Tongue (tissue), 1 donor: ENCODE measurements at regions not wholly inside any gene's neighbourhood (a gene's known extent, or its start where the extent isn't known, plus 50 kb on each side); places are given as distances from the start of the nearest gene placed in this dataset.

Source experiments
- DNase-seq: peaks from one replicate; pipeline ENCODE4 v3.0.0-alpha.2; 2015

DNA sequence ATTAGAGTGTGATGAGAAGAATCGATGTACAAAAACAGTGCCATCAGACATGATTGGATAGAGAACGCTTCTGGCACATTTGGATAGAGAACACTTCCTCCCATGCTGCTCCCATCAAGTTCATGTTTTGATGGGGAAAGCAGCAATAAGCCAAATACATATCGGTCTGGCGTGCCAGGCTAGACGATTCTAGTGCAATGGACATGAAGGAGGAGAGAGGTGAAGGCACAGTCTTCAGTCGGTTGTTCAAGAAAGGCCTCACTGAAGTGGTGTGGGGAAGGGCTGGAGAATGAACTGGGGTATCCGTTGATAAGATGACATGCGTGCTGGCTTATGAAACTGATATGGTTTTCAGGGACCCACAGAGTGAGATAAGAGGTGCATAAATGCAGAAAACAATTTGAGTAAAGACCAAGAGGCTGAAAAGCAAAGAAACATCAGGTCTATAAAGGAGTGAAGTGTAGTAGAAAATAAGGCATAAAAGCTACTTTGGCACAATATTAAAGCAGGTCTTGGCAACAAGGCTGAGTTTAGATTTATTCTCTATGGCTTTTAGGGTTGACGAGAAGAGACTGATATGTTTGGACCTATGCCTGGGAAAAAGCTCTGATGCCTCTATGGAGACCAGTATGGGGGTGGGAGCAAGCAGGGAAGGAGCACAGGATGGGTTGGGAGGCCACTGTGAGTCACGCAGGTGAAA lies 117.6 kb upstream of the PIEZO2 start:
- peak; percentile 49 for DNase-seq

DNA sequence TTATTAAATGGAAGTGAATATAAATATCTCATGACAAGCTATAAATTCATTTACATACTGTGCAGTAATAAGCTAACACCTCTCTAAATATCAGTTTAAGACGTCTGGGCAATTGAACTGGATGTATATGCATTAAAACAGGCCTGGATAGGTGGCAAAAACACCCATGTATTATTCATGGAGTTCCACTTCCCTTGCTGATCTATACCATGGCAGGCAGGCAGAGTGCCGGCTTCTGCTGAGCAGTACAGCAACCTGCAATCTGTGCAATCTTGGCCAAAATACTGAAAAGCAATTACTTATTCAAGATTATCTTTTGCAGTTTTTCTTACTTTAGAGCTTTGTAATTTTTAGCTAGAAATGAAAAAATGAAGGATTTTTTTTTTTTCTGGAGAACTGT lies 112.1 kb upstream of the PIEZO2 start:
- DNase-seq = no peak

DNA sequence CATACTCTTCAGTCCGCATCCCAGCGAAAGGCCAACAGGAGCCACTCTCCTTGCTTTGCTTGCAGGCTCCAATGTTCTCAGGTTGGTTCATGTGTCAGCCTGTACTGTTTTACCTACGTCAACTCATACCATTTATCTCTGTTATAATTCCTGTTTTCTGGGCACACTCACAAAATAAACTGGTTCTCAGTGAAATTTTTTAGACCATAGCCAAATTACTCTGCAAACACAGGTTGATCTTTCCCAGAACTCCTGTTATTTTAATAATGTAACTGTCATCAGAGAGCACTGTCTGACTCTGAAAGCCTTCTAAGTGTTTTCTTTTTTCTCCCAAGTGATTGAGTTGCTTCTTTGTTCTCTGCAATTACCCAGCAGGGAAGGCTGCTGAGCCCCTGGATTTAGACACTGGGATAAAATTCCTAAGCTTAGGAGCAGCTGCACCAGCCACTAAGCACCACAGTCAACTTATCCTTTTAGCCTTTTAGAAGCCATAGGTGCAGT lies 111.6 kb upstream of the PIEZO2 start:
- DNase-seq = peak; percentile 82

DNA sequence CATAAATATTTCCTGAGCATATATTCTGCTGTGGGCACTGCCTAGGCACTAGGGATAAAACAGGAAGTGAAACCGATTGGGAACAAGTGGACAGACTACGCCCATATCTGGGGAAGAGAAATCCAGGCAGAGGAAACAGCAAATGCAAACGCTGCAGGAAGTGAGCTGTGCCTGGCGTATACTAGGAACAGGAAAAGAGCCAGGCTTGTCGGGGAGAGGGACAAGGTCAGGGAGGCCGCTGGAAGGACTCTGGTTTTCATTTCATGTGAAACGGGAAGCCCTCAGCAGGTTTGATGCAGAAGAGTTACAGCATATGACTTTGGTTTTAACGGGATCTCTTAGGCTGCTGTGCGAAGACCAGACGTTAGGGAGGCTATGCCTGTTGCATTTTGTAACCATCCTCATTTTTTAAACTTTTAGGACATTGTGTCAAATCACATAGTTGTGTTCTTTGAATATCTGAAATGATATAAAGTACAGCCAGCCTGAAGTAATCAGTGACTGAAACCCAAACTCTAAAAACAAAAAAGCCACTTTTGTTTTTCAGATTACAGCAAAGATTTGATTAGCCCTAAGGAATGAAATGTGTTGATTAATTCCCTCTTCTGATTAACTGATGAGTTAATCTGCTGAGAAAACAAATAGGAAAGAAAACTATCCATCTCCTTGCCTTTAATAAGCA lies 110.2 kb upstream of the PIEZO2 start:
- no peak for DNase-seq

DNA sequence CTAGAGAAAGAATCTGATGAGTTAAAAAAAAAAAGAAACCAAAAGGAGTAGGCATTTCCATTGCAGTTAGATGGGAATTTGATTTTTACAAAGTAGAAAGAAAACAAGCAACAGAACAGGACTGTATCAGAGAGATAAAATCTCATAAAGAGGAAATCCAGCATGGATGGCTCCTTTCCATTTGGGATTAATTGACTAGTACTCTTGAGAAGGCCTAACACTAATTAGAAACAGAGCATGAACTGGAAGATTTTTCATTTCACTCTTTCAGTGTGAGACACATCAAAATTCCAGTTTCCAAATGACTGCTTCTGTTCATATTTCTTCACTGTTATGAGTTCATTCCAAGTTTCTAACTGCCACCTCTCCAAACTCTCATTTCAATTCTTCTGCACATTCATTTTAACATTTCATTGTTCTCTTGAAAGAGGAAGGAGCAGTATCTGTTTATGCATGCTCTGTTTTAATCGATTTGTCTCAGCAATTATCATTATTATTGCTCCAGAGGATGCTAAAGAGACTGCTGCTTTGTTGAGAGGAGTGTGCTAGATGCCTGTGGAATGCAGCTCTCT lies 108.8 kb upstream of the PIEZO2 start:
- DNase-seq = no peak

DNA sequence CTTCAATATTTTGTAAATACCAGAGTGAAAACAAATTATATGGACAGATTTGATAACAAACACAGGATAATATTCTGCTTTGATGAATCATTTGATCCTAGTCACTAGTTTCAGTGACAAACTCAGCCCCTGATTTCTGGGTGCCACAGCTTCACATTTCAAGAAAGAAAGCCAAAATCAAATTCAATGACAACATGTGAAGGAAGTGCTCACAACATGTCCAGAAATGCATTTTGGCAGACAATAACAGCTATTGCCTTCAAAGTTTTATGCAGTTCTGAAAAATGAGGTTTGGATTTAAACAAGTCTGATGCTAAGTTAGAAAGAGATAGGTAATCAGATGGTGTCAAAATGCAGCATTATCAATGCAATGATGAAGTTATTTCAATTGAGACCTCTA lies 106.9 kb upstream of the PIEZO2 start:
- DNase-seq = no peak

DNA sequence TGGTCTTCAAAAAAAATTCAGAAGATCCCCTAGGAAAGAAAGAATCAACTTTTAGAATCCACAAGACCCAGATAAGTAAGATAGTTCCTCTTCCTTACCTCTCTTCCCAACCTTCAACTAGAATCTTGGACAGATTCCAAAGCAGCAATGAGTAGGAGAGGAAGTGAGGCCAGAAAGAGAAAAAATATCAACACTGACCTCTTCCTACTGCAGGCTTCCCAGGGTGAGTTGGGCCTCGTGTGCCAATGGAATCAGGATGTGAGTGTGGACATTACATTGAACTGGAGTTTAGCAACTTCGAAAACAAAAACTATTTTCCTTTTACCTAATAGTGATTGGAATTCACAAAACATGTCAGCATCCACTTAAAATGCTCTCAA lies 102.5 kb upstream of the PIEZO2 start:
- no peak for DNase-seq

DNA sequence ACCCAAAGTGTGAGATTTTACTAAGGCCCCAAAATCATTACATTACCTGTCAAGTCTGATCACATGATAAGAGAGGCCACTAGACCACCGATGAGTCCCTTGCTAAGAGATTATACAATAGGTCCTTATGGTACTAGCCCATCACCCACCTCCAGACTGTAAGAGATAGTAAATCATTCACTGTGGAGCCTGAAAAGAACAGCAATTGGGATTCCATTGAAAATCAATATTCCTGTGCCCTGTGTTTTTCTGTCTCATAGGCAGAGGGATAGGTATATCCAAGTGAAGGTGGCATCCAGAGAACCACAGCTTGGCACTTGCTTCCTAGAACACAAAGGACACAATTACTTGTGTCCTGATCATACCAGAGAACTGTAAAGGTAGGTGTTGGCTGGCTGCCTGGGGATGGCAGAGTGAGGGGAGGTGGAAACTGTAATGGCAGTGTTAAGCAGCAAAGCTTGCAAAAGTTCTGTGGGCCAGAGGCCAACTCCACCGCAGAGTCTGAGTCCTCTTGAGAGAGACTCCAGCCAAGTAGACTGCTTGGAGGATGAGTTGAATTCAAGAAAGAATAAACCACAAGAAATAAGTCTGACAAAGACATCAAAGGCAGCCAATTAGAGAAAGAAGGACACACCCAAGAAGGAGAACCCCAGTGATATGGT lies 102.0 kb upstream of the PIEZO2 start:
- DNase-seq = no peak

DNA sequence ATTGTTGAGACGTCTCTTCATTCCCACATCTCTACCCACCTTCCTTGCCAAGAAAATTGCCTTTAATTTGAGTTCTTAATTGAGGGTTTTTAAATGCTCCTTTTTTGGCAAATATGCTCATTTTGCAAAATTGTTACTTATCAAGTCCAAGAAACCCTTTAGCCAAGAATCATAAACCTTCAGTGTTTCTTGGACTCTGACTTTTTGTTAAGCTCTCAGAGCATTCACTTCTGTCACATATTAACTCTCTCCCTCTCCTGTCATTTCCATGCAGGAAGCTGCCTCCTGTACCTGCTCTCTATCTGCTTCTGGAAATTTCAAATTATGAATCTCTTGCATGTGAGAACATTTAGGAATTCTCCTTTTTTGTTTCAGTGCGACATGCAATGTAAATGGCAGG lies 100.0 kb upstream of the PIEZO2 start:
- no peak for DNase-seq

DNA sequence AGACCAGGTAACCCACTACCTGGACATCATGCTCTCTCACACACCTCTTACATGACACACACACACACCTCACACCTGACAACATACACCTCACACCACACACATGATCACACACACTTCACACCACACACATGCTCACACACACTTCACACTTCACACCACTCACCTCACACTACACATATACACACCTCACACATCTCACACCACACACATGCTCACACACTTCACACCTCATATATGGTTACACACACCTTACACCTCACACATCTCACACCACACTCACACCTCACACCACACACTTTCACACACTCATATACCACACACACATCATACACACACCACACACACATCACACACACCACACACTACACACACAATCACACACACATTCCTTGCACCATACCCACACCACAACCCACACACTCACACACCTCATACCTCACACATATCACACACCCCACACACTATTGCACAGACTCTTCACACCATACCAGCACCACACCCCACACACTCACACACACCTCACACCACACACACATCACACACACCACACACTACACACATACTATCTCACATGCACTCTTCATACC lies 98.1 kb upstream of the PIEZO2 start:
- DNase-seq = no peak

DNA sequence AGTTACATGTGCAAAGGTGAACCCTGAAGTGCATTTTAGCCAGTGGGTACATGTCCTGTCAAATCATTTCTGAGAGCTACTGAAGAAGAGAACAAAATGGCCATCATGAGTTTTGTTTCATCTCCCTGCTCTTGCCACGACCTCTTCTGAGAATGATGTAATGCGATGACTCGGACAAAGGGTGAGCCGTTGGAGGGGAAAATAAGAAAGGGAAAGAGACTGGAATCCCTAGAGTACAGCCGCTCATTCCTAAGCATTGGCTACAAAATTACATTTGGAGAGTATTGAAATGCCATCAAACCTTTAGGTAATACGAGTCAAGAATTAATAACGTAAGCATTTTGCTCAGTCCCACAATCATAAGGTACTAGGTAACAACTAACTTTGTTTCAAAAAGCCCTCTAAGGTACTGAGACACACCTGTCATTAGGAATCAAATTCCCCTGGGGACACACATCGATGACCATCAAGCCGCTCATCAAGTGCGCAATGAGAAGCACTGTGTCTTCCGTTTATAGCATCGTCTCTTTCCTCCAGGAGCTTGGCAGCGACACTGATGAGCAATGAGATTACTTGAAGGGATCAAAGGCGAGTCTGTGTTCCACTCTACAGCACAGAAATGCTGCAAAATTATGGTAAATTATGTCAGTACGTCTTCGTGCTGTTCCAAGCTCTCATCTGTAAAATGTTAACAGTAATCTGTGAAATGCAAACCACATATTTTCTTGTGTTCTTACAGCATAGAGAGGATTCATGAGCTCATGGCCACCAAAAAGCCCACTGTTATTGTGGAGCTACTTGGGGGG lies 97.3 kb upstream of the PIEZO2 start:
- peak; percentile 63 for DNase-seq

DNA sequence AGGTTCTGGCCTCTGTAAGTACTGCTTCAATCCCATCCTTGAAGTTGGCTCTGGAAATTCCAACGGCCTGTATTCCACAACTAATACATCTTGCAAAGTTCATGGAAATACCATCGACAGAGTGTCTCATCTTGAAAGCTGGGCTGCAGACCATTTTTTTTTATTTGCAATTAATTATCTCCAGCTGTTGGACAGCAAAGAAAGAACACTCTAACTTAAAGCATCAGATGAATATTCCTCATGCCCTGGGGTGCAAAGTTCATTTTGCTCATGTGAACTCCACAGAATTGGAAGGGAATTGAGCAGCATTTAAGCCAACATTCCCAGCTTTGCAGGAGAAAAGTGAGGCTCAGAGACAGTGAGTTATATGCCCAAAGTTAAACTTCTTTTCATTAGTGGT lies 96.5 kb upstream of the PIEZO2 start:
- peak; percentile 49 for DNase-seq

DNA sequence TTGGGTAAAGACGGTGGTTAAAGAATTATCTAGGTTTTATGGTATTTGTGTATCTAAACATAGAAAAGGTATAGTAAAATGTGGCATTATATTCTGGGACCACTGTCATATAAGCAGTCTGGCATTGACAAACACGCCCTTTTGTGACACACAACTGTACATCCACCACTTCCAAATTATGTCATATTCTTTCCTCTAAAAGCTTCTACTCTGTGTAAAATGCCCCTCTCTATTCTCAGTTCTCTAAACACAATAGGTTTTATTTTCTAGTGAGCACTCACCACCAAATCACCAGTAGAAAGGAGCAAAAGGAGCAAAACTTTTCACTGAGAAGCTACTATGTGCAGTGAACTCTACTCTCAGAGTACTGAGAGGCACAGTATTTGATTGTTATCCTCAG lies 88.1 kb upstream of the PIEZO2 start:
- no peak for DNase-seq

DNA sequence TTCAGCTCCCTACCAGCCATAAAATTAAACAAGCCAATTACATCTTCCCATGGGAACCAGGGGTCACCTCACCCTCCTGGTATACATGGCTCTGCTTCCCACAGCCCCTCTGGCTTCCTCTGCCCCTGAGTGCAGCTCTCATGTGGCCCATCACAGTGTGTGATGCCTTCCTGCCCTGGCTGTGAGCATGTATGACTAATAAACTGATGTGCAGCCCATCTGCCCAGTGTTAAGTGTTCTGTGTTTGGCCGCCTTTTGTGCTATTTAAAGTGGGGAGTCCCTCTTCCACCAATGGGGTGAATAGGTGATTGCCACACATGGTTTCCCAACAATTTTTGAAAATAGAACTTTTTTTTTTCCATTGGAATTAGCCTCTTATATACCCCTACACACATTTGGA lies 87.7 kb upstream of the PIEZO2 start:
- DNase-seq = no peak

DNA sequence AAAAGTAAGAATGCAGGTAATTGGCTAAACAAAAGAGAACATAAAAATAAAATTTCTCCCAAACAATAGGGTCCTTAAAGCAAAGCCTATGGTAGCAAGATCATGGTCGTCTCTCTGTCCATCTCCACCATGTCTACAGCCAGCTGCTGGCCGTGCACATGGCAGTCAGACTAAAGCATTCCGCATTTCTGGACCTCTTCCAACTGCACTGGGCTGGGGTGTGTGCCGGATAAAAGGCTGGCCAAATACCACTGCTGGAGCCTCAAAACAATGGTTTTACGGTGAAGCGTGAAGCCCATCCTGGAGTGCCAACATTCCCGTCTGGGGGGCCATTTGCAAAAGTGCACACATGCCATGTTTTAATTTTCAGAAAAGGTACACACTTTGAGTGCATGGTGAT lies 74.8 kb upstream of the PIEZO2 start:
- DNase-seq = peak; percentile 43

DNA sequence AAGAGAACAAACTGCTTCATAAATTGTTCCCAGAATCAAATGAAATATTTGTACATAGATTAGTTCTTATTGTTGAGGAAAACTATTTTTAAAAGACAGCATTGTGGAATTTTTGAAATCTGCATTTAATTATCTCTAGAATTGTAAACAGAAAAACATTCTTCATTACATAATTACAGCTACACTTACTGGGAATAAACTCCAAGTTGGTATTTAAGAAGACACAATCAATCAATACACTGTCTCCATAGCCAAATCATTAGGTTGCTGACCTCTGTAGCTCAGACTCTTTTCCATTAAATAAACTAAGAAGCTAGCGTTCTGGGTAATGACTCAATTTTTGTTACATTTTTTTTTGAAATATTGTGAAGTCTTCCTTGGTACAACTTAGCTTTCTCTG lies 70.2 kb upstream of the PIEZO2 start:
- DNase-seq = no peak

DNA sequence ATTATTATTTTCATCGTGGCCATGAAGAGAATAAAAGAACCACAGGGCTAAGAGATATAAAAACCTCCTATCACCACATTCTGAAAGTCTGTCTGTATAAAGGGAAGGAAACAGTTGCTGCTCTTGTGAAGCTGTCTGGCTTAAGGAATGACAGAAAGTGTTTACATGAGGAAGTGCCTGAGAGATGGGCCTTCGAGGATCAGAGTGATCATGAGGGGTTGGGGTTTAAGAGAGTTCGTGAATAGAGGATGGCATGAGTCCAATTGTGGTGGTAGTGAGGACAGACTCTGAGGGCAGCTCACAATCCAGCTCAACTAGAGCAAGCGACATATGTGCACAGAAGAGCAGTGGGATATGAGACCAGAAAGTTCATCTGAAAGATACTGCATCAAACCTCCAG lies 65.8 kb upstream of the PIEZO2 start:
- DNase-seq = peak; percentile 13

DNA sequence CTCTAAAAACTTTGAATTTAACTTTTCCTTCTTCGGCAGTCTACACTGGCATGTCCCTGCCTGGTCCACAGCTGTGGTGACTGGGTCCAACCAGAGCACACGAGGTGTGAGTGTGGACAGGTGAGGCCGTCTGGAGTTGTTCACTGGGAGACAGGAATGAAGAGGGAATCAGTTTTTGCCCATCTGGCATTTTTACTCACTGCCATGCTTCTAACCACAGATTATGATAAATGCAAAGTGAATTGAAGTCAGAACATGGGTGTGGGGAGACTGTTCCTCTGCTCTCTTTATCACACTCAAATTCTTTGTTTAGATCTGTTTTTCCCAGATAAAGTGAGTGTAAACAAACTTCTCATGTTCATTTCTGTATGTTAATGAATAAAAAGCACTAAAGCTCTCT lies 54.7 kb upstream of the PIEZO2 start:
- no peak for DNase-seq

DNA sequence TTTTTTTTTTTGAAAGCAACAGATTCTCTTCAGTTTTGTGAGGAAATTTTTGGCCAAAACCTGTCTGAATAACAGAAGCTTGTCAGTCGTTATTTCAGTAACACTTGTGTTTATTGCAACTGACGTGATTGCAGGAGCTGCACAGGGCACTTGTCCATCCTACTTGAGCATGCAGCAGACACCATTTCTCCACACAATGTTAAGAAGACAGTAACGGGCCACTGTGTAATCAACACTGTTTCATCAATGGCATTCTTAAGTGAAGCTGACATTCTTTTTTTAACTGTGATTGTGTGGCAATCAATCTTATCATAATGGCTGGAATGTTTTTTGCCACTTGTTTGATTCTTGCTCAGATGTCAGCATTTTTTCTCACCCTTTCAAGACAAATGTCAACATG lies 50.1 kb upstream of the PIEZO2 start:
- no peak for DNase-seq
